HG02938 (cell line): ENCODE measurements at regions not wholly inside any gene's neighbourhood (a gene's known extent, or its start where the extent isn't known, plus 50 kb on each side); places are given as distances from the start of the nearest gene placed in this dataset.
"Not testable (repeated sequence)": the region's sequence is repeated elsewhere in the genome, so short reads cannot be mapped to it uniquely, and the experiment has no call there.

Experiments used
- ATAC-seq: cut with Tn5 transposase; IDR thresholded peaks from one replicate; pipeline ENCODE4 v1.9.1; 2021; ENCODE audit warnings: mild to moderate bottlenecking, moderate library complexity; ENCODE audit not compliant: unreplicated experiment

DNA sequence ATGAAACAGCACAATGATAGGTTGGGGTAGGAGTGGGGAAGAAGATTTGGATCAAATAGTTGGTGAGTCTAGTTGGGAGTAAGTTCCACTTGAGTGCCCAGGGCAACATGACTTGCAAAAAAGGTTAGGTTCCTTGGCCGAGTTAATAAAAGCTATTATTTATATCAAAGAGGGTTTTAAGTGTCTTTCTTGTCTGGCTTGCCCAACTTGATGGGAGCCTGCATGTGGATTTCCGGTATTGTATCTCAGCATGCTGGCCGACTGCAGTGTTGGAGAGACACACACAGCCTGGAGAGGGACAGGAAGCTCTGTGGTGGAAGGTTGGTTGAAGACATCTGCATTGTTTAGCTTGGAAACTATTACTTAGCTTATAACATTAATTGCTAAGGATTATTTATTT lies 449.5 kb upstream of the TBL1XR1 start:
- peak; percentile 68 for ATAC-seq

DNA sequence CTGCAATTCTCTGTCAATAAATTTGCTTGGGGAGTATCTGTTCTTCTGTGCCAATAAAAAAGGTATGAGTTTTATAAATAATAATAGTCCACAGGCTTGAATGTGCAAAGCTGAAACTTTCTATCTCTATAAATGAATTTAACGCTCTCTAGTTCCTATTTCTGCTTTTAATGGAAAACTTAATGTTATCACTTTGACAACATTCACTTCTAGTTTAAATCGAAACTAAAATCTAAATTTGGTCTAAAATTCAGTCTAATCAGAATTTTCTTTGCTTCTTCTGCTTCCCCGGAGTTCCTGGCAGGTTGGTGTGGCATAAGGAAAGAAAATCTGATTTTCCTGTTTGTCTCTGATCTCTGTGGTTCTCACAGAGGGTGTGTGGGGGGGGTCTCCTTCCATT lies 450.1 kb upstream of the TBL1XR1 start:
- ATAC-seq = no peak

DNA sequence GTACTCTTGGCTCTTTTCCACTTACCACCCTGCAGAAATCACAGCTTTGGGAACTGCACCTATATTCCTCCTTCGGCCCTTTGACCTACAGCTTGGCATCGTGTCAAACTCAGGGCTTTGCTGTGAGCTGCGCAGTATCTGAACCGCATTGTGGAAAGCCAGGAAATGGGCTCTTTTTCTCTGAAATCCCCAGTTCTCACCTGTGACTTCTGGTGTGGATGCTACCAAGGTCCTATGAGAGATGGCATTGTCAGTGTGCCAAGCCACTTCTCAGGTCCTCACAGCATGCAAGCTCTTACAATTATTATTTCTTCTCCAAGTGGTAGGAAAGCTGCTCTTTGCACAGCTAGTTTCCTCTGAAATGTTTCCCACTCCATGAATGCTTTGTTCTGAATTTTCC lies 450.6 kb upstream of the TBL1XR1 start:
- ATAC-seq = no peak

DNA sequence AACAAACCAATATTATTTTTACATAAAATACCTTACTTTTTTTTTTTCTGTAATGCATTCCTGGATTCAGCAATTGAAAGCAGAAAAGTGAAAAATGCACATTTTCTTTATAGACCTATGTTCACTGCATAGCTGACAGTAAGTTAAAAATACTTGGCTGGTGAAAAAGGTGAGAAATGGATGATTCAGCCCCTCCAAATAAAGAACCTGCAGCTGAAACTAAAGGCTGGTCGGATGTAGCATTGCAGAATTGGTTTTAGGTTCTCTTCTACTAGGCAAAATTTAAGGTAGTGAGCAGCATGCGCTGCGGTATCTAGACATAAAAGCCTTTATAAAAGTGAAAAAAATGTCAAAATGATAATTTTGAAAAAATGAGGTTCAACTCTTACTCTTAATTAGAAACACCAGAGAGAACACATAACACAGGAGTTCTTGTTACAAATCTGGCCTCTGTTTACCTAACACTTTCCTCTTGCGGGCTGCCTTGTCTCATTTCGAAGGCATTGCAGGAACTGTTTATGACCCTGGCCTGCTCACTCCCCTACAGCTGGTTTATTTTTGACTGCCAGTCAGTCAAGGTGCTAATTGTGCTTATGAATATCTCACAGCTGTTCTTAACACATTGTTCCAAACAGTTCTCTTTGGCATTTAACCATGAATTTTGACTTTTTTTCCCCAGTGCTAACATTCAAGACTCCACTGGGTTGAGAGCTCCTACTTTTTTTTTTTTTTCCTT lies 455.4 kb upstream of the TBL1XR1 start:
- ATAC-seq = no peak

DNA sequence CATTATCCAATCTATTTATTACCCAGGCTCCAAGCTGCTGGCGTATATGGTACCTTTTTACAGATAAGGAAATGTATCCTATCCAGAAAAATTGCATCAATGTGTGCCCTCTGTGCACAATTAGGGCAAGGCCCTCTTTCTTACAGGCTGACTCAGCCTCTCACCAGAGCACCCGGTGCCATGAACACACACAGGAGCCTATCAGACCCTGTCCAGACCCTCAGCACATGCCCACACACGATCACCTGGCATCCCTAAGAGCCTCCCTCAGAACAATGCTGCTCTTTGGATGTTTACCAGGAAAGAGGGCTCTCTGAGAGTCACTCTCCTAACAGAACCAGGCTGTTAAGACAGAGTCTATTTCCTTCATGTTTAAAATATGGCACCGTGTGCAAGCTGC lies 460.0 kb upstream of the TBL1XR1 start:
- ATAC-seq = no peak

DNA sequence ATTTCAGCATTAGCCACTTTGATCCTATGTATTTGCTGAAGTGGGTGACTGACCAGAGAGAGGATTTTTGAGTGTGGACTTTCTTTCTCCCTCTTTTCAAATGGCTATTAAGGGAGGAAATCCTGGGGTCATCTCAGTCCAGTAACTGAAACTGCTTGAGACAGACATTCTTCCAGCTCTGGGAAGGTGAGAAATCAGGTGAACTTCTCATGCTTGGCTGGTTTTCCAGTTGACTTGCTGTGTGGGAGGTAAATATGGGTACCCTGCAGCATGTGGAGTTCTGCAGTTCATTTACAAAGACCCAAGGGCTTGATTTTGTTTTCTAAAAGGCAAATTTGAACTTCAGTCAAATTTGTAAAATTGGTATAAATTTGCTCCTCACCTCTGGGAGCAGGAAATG lies 461.1 kb upstream of the TBL1XR1 start:
- ATAC-seq = no peak

DNA sequence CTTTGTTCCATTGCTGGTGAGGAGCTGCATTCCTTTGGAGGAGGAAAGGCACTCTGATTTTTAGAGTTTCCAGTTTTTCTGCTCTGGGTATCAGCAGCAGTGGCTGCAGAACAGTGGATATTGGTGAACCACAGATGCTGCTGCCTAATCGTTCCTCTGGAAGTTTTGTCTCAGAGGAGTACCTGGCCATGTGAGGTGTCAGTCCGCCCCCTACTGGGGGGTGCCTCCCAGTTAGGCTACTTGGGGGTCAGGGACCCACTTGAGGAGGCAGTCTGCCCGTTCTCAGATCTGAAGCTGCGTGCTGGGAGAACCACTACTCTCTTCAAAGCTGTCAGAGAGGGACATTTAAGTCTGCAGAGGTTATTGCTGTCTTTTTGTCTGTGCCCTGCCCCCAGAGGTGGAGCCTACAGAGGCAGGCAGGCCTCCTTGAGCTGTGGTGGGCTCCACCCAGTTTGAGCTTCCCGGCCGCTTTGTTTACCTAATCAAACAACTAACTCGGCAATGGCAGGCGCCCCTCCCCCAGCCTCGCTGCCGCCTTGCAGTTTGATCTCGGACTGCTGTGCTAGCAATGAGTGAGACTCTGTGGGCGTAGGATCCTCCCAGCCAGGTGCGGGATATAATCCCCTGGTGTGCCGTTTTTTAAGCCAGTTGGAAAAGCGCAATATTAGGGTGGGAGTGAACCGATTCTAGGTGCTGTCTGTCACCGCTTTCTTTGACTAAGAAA lies 467.3 kb upstream of the TBL1XR1 start:
- not testable (repeated sequence) for ATAC-seq

DNA sequence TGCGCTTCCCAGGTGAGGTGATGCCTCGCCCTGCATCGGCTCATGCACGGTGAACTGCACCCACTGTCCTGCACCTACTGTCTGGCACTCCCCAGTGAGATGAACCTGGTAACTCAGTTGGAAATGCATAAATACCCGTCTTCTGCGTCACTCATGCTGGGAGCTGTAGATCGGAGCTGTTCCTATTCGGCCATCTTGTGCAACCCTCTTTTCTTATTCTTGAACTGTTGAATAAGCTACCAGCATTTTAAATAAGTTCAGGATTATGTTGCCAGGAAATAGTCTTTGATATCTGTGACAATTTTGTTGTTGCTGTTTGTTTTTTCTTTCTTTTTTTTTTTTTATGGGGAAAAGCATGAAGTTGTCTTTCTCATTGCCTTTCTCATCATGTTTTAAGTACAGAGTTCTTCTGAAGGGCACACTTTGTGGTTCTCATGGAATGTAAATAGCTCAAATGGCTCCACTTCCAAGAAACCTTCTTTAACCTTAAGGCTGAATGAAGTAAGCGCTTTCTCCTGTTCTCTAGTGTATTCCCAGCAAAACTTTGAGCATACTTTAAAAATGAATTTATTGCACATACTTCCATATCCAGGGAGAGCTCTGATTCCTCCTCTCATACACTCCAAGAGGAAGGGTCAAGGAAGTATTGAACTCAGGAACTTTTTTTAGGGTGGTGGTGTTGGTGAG lies 468.0 kb upstream of the TBL1XR1 start:
- no peak for ATAC-seq

DNA sequence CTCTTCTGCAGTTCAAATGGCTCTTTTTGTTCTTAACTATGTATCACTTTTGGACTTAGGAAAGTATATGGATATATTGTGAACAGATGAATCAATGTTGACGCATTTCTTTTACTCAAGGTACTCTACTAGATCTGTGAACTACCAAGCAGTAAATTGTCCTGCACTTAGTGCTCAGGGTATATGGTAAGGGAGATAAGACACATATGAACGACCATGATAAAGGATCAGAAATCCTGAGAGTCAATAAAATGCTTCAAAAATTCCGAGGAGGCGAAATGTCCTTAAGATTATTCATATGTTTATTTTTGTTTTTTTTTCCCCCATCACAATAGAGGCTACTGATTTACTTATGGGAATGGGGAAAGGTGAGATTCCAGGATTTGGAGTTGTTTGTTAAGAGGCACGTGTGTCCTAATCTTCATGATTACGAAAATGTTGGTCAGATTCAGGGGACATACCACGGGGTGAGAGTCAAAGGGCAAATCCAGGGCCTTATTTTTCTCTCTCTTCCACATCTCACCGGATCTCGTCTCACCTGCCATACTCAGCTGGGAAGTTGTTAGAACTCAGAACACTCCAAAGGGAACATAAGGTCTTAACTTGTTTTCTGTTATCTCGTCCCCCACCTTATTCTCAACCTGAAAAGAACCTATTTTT lies 475.1 kb upstream of the TBL1XR1 start:
- ATAC-seq = no peak

DNA sequence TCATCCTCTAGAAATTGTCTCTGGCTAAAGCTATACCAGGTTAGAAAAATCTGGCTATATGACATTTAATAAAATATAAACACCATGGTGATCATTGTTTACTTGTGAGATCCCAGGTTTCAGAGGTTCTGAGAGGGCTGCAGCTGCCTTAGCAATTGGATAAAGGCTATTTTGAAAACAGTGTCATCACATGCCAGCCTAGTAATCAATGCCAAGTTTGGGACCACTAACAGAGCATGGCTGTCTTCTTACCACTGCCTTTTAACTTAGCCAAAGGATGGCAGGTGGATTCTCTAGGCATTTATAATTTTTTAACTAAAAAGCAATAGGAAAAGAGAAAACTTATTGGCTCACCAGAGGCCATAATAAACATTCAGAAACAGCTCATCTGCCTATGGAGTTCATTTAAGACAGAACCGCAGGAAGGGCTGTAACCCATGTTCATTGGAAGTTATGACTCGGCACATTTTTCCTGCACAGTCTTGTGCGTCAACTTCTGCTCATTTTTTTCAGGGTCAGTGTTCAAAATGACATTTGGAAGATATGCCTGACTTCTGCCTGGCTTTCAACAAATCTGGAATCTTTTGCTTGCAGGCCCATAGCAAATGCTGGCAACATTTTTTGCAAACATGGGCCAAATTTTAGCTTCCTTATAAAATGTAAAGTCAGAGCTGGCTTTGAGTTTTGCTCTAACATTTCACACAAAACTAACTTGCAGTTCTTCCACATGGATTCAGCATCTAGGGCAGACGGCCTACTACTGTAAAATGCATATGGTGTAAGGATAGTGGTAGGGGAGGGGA lies 476.0 kb upstream of the TBL1XR1 start:
- no peak for ATAC-seq

DNA sequence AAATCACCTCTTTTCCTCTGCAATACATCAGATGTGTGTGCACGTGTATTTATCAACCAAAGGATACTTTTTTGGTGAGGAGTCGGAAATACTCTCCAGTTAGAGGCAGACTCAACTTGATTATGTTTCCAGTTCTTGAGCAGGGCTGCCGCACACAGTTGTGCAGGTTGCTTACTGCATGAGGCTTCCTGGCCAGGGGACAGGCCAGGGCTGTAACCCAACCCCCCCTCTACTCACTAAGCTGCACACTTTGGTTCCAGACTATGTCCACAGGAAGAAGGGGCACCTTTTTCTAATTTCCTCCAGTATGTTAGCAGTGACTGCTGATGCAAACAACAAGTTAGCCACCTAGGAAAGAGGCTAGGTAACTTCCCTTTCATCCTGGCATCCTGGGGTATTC lies 476.9 kb upstream of the TBL1XR1 start:
- no peak for ATAC-seq

DNA sequence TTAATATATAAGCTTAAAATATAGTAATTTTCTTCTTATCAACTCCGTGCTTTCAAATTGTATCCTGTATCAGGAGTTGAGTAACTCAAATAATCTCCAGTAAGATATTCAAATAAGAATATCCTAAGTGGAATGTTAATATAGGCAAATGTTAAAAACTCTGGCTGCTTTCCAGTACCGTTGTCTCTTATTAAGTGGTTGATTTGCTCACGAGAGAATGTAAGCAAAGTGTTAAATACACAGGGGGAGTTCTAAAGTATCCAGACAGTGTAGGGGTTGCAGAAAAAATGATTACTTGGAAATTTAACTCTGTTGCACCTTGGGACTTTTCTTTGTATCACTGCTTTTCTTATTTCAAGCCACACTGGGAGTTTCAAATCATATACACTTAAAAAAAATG lies 478.9 kb upstream of the TBL1XR1 start:
- no peak for ATAC-seq

DNA sequence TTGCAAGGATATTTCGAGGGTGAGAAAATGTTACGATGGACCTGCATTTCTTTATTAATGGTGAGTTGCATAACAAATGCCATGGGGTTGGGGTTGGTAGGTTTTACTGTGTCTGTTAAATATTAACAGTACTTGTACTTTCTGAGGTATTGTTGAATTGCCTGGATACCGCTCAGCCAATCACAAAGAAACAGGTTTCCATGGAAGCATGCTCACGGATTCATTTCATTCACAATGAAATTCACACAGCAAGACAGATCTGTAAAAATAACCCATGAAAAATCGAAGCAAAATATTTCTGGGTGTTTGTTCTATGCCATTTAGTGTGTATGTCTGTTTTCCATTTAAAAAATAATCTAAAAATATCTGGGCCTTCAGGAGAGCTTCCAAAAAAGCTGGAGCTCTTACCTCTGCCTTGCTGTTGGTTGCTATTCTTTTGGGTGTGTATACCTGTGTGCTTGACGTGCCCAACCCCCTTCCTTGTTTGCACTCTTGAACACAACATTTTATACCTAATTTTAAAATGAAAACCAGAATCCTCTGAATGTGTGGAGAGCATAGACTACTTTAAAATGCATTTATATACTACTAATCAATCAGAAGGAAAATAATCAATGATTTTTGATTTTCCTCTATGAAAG lies 479.8 kb upstream of the TBL1XR1 start:
- no peak for ATAC-seq

DNA sequence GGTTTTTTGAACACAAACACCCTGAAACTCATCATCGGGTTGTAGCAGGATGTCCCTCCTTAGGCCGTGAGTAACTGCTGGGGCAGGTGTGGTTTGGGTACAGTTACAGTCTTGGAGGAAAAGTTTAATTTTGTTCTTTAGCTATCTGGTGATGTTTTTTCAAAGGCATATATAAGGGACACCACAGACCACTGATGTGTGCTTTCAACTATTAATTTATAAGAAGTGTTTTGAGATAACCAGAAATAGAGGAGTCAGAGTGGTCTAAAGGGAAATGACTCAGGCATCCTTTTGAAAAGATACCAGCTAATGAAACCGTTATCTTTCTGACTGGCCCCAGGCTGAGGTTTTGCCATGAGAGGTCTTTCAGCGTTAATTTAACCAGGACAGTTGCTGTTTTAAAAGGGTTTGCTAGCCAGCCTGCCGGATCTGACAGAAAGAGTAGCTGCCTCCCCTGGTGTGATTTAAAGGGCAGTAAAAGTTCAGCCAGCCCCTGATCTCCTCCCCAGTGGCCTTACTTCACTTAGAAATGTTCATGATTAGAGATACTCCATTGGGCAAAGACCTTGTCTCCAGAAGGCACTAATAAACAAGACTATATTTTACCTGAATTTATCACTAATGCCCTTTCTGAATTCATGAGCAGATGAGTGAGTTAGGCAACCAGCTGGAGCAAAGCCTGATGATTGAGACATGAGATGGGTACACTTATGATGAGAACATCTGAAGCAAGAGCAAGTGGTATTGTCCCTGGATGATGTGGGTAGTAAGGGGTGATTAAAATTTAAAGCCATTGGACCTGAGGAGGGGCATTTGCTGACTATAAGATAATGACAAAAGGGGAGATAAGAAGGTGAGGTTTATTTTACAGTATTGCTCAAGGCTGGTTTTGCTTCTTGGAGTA lies 482.5 kb upstream of the TBL1XR1 start:
- peak; percentile 89 for ATAC-seq

DNA sequence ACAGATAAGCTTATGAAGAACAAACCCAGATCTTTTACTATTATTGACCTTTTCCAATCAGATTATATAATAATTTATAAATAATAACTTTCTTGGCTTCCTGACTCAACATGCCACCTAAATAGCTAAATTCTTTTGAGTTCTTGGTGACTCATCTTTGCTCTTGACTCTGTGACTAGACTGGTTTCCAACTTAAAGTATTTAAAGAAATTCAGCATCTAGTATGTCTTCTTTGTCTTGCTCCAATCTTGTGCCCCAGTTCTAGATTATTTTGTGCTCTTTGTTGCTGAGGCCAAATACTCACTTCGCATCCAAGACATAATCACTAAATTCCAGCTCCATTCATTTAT lies 483.2 kb upstream of the TBL1XR1 start:
- ATAC-seq = no peak

DNA sequence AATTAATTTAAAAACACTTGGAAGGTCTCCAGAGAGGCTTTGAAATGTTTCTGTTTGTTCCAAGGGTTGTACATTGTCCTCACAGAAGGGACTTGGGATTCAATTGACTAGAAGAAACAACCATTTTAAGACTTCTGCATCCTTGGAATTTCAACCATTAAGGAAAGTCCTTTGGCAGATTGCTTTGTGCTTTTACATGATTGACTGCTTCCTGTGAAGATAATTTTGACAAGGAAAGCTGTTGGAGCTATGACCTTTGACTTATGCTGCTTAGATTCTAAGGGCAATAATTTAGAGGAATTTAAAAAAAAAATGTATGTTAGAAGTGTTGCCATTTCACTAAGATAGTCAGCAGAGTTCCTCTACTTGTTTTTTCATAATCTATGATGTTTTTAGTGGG lies 483.9 kb upstream of the TBL1XR1 start:
- no peak for ATAC-seq

DNA sequence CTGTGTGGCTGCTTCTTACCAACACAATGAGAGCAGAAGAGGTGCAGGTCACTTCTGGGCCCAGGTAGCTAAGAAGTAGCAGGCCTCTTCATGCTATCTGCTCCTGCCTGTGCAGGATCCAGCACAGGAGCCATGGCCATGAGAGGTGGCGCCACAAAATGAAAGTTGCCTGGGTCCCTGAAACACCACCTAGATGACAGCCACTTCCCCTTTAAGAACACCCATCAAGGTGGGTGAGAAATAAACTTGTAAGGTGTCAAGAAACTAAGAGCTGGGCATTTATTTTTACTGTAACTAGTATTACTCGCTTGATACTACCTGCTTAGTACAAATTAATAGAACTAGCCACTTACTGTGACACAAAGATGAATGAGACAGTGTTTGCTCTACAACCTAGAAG lies 484.6 kb upstream of the TBL1XR1 start:
- ATAC-seq = no peak

DNA sequence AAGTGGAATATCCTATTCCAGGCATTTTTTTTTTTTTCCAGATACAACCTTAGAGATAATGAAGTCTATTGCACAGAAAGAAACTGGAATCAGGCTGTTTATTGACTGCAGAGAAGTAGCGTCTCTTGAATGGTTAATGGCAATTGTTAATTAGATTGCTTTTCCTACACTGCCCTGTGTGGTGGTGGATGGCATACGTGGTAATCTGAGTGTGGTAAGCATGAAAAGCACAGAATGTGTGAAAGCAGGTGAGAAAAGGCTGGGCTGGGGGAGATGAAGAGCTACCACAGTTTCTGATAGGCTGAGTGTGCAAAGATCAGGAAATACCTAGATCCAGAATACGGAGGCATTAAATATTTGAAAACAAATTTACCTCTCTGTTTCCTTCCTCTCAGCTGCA lies 486.3 kb upstream of the TBL1XR1 start:
- ATAC-seq = no peak

DNA sequence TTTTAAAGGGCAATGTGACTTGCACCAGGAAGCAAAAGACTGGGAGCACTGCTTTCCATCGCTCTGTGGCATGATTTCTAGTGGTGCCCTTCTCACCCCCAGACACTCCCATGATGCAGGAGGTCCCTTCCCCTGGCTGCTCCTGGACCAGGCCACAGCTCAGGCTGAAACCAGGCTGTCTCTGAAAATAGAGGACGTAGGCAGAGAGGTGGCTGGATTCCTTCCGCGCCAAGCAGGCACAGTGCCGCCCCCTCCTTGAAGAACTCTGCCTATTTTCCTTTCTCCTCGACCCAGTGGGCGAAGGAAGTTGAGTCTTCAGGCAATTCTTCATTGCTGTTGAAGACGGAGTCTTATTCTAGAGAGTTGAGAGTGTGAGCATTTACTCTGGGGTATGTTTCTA lies 489.4 kb upstream of the TBL1XR1 start:
- ATAC-seq = no peak
